CD4-positive, alpha-beta T cell treated with Interferon alpha-2 for 1 hour (primary cell): ENCODE measurements at regions not wholly inside any gene's neighbourhood (a gene's known extent, or its start where the extent isn't known, plus 50 kb on each side); places are given as distances from the start of the nearest gene placed in this dataset.
"Not testable (repeated sequence)": the region's sequence is repeated elsewhere in the genome, so short reads cannot be mapped to it uniquely, and the experiment has no call there.

Source experiments
- DNase-seq, 2 donors: peaks; one replicate each; pipeline ENCODE4 v3.0.0-alpha.2; 2020 to 2022

DNA sequence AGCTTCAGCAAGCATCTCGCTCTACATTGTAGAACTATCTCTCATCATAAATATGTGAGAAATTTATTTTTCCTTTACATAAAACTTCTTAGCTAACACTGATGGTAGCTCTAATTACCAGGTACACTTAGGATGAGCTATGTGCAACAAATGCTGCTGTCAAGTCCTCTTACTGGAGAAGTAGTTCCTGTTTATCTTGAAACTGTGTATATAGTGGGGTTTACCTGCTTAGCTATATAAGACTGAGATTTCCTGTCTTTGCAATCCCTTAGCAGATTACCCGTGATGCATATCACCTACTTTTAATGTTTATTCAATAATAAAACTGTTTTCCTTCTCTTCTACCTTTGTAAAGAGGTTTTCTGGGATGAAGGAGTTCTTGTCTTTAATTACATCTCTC, 98.0 kb upstream of the USP15 start:
- no peak for DNase-seq

DNA sequence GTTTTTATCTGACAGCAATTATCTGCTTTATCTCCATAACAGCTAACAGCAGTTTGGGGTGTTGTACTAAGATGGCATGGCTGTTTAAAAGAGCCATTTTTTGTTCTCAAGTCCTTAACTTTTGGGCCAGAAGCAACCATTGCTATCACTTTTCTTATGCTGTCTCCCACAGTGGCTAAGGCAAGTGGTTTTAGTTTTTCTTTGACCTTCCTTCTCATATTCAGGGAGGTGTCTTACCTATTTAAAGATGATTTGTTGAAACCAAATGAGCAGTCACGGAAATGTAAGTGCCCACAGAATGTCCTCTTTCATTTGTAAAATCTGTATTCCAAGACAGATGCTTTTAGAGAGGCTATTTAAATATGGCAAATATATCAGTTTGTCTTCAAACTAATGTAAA, 96.8 kb upstream of the USP15 start:
- DNase-seq, result no peak

DNA sequence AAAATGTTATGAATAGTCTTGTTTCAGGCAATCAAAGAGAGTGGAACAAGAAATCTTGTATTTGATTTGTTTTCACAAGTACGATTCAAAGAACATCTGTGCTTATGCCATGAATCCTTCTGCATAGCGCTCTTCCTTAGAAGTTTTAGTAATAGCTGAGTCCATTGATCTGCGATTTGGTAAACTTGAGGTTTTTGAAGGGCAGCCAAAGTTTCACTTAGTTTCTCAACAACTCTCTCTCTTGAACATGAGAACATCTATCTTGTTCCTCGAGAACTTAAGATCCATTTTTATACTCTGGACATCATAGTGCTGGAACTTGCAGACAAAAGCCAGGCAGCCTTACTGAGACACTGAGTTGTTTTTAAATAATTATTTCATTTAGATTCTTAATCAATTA, 96.2 kb upstream of the USP15 start:
- no peak for DNase-seq

DNA sequence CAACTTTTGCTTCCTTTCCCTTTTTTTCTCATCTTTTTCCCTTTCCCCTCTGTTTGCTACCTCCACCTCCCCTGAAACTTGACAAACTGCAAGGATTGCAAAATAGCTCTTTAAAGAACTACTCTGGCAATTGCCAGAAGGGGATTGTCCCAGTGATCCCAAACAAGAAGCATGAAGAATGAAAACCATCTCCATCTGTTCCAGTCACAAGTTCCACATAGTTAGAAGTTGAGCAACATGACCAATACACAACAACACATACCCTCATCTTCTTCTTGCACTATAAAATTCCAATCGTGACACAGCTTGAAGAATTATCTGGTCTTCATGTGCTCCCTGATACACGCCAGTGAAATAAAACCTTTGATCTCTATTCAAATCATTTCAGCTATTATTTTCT, 93.7 kb upstream of the USP15 start:
- DNase-seq, result no peak

DNA sequence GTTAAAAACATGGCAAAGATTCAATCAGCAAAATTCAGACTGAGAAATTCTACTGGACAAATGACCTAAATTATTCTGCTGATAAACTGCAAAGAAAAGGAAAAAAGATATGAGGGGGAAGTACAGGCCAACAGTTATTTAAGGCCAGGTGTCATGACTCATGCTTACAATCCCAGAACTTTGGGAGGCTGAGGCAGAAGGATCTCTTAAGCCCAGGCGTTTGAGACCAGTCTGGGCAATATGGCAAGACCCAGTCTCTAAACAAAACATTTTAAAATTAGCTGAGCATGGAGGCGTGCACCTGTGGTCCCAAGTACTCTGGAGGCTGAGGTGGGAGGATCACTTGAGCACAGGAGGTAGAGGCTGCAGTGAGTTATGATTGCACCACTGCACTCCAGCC, 91.8 kb upstream of the USP15 start:
- no peak for DNase-seq

DNA sequence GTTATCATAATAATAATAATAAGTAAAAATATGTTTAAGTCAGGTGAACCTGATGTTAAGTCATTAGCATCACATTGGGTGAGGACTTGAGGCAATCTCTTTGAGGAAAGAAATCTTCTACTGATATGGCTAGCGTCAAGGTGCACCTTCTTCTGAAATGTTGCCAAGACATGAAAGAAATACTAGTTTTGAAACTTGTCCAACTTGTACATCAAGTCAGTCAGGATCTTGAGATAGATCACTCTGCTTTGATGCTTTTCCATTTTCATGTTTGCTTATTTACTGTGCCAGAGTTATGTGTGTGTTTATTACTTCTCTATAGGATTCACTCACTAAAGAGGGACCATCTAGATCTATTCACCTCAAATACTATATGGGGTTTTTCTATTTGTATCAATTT, 90.0 kb upstream of the USP15 start:
- DNase-seq, result no peak

DNA sequence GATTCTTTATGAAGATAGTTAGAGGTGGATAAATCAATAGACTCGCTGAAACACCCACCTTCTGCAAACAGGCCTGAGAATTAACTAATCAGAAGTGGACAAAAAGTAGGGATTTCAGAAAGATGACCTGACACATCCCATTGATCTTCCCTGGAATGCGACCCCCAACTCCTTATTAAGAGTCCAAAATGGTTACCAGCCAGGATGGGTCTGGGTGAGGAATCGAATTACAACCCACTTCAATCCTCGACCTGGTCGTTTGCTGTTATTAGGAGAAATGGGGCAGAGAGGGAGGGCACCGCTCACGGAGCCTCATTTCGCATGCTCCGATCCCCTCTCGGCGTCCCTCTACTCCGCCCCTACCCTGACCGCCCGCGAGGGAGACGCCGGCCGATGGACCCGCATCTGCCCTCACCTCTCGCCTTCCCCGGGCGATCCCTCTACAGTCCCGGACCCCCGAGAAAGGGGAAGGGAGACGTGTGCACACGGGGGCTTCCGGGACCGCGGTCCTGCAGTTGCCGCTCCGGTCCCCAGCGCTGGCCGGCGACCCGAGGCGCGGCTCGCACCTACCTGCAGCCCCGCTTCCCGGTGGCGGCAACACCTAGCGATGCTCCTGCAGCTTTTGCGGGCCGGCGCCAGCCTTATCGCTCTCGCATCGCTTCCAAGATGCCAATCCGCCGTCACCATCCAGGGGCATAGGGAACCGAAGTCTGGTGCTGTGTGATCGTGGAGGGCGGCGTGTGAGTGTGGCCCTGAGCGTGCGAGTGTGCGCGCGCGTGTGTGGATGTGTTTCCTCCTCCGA, 69.3 kb upstream of the USP15 start:
- DNase-seq, result peak in 1 of 2 donors; percentile 10

DNA sequence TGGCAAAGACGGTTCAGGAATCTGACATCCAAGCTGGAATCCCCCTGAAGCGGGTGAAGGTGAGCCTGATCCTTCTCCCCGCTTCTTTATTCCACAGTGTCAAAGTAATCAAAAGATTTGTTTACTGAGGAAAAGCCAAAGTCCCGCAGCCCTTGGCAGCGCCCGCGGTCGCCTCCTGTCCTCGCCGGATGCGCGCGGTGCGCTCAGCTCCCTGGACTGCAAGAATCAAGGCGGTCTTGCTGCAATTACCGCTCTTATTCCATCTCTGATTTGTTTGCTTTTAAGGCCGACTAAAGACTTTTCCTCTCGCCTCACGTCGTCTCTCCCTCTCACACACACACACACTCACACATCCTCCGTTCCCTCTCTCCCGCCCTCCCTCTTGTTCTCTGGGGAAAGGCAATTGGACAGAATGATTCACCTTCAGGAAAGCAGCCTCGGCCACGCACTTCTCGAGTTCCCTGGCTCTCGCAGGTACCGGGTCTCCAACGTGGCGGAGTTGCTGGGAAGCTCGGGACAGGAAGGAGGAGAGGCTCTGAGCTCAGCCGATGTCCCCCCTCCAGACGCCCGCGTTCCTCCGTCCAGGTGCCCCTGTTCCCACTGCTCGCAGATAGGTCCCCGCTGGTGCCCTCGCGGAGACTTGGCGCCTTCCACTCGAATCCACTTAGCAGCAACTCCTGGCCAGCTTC, 68.6 kb upstream of the USP15 start:
- DNase-seq, result peak in 1 of 2 donors; percentile 8

DNA sequence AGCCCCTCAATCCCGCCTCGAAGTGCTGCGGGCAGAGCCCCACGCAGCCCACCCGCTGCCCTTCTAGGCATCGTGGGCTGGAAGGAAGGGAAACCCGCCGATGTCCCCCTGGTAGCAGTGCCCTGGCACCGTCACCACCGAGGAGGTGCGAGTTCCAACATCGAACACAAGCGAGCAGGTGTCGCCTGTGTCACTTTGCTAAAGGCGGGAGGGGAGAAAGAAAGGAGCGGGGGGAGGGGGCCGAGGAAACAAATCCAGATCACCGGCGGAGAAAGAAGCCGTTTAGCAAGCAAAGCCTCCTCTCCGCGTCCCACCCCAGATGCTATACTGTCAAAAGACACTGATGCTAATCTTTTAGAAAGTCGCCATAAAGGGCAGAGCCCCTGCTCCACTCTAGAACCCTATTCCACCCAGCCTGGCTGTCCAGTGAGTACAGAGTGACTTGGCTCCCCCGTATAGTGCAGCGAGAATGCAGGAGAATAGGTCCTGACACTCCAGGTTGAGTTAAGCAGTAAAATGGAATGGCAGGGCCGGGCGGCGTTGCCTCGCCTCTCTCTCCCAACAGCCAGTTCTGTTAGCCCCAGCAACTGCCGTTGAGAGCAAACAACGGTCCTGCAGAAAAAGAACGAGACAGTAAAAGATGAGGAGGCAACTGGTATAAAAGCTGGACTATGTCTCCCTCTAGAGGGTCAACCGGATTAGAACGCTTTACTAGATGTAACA, 67.9 kb upstream of the USP15 start:
- DNase-seq, result peak; percentile 55 to 76

DNA sequence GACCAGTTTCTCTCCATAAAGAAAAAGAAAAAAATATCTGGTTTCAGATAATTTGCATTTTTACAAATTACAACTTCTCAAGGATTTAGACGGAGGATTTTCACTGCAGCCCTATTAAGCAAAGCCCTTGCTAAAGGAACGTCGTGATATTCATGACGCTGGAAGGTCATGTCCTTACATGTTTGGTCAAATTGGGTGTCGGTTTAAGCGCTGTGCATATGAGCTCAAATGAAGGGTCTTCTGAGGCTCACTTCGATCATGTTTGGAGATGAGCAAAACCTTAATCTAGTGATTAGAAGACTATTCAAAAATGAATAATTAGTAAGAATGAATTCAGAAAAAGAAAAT, 67.3 kb upstream of the USP15 start:
- no peak for DNase-seq

DNA sequence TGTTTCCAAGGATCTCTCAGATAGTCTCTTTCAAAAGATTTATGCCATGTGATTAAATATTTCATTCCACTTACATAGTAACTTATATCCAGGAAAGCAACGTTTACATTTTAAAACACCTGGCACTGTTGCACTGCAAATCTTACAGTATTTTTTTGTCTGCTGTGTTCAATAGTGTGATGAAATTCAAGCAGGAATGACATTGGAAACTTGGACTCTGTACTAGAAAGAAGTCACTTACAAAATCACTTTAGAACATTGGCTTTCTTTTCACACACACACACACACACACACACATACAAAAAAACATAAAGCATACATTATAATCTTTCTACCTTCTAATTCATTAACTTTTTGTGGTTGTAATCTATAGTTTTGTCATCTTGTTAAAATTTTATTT, 66.2 kb upstream of the USP15 start:
- no peak for DNase-seq

DNA sequence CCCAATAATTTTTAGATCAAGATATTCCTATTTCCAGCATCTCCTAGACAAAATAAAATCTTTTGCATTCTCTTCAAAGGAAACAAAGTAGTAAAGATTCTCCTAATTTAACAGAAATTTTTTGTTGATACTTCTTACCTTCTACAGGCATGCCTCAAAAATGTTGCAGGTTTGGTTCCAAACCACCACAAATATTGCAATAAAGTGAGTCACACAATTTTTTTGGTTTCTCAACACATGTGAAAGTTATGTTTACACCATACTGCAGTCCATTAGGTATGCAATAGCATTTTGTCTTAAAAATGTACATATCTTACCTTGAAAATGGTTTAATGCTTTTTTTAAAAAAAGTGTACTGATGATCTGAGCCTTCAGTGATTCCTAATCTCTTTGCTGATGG, 65.6 kb upstream of the USP15 start:
- no peak for DNase-seq

DNA sequence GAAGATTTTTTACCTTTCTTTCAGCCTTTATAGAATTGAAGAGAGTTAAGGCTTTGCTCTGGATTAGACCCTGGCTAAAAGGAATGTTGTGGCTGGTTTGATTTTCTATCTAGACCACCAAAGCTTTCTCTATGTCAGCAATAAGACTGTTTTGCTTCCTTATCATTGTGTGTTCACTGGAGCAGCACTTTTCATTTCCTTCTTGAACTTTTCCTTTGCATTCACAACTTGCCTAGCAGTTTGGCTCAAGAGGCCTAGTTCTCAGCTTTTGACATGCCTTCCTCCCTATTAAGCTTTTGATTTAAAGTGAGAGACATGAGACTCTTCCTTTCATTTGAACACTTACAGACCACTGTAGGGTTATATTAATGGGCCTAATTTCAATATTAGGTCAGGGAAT, 64.1 kb upstream of the USP15 start:
- no peak for DNase-seq

DNA sequence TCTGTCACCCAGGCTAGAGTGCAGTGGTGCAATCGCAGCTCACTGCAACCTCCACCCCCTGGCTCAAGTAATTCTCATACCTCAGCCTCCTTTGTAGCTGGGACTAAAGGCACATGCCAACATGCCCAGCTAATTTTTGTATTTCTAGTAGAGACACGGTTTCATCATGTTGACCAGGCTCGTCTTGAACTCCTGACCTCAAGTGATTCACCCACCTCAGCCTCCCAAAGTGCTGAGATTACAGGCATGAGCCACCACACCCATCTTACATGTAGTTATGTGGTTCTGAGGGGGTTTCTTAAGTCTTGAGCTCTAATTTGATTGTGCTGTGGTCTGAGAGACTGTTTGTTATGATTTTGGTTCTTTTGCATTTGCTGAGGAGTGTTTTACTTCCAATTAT, 57.3 kb upstream of the USP15 start:
- not testable (repeated sequence) for DNase-seq

DNA sequence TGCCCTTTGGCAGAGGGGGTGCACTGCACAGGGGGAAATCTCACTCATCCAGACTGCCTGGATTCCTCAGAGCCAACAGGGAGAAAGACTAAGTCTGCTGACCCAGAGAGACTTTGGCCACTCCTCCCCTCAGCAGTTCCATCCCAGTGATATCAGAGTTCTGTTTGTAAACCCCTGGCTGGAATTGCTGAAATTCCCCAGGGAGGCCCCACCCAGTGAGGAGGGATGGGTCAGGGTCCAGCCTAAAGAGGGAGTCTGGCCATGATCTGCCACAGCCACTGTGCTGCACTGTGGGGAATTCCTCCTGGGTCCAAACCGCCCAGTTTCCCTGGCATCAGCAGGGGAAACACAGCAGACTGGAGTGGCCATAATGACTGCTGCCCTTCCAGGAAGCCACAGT, 54.9 kb upstream of the USP15 start:
- DNase-seq, result no peak

DNA sequence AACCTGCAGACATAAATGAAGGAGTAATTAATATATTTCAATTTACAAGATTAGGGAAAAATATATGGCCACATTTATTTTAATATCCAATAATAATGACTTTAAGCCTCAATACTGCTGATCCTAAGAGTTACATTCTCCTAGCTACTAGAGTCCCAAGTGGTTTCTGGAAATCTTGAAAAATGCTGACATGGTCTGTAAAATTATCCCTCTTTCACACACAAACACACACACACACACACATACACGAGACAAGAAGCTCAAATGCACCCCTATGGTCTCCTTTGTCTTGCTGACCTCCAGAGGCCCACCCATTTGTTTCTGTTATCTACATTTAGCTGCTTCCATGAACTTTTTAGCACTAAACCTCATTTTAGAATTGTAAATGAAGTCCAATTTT, 53.0 kb upstream of the USP15 start:
- no peak for DNase-seq
